ENCODE measurements at regions not wholly inside any gene's neighbourhood (a gene's known extent, or its start where the extent isn't known, plus 50 kb on each side); places are given as distances from the start of the nearest gene placed in this dataset.

GRCh38 chr1:75991497-75992114, 59.4 kb upstream of the ASB17 start:
- Histone ChIP-seq H4K20me1 (ENCODE audit: insufficient read depth, low read length) (no peaks in the 10 kb centered on the region), H3K36me3 (replicated peaks in 1 of 2; ENCODE audit: control insufficient read depth in 1 of 2, insufficient read depth in 2 of 2, low read length in 2 of 2) (no peaks in the 10 kb centered on the region), H3K79me2 (ENCODE audit: insufficient read depth, low read length) (no peaks in the 10 kb centered on the region), H3K9me3 (ENCODE audit: low read length) (no peaks in the 10 kb centered on the region), H3K27ac (ENCODE audit: extremely low read length, insufficient read depth, low read length) (no peak overlapping the region), H3K27me3 (ENCODE audit: control insufficient read depth in 1 of 2, insufficient read depth in 2 of 2, low read length in 2 of 2) (no peaks in the 10 kb centered on the region), H2AFZ (ENCODE audit: low read length) (no peak overlapping the region), H3K4me3 (replicated peaks in 1 of 3; ENCODE audit: insufficient read depth in 1 of 3, low read depth in 2 of 3, low read length in 3 of 3) (no peak overlapping the region), H3K9ac (ENCODE audit: insufficient read depth, low read depth, low read length) (no peak overlapping the region), H3K4me1 (ENCODE audit: insufficient read depth, low read length) (no peaks in the 10 kb centered on the region), H3K4me2 (ENCODE audit: low read depth, low read length) (no peak overlapping the region)
- 14% methylated on average over 8 of the region's 8 CpGs for WGBS (ENCODE audit: low lambda C conversion rate)
- ATAC-seq: peak; percentile 88
- peak; percentile 73 for FAIRE-seq
- in situ Hi-C loops (cut with HindIII; ENCODE audit: extremely low pct_ligation_motif_present, low pct_unique_long_range_greater_than_20kb): no loop called here
- DNase-seq (ENCODE audit: low spot score): peak; percentile 81
- ChIA-PET POLR2A (no interaction called here), CTCF (ENCODE audit: low intra/inter-chr PET ratio, low total read pairs) (no interaction called here)
- no TSS peak for BruUV-seq (replicated peaks)
- intact Hi-C loops (cut with micrococcal nuclease; ENCODE audit: unreplicated experiment): loop anchor here (5.0 kb wide), 2 partner anchors 161 to 1136 kb away; no protein-coding TSS in a partner anchor
- TF ChIP-seq ARID3A (IDR thresholded peaks at IDR 0.05; ENCODE audit: low read depth, low read length) (peak; percentile 90), SALL2 (CRISPR knock-in tag; IDR thresholded peaks at IDR 0.05) (0 out of 2 replicates have a peak, but pooled peaks have one; percentile 30), ZKSCAN8 (CRISPR knock-in tag; IDR thresholded peaks at IDR 0.05; ENCODE audit: borderline replicate concordance) (no peak), ZXDC (CRISPR knock-in tag; IDR thresholded peaks at IDR 0.05) (no peak), RBM22 (optimal IDR thresholded peaks at IDR 0.05; ENCODE audit: low read length) (peak; percentile 86), STAT6 (CRISPR knock-in tag; IDR thresholded peaks at IDR 0.05; ENCODE audit: borderline replicate concordance) (no peak), SAP130 (CRISPR knock-in tag; IDR thresholded peaks at IDR 0.05; ENCODE audit: low read depth) (no peak), FOXA3 (CRISPR knock-in tag; IDR thresholded peaks at IDR 0.05) (0 out of 2 replicates have a peak, but pooled peaks have one; percentile 22), MIXL1 (CRISPR knock-in tag; IDR thresholded peaks at IDR 0.05) (peak; percentile 56; the same call in 1 of the 2 replicates), ZFP41 (CRISPR knock-in tag; IDR thresholded peaks at IDR 0.05; ENCODE audit: borderline replicate concordance) (no peak), TEAD3 (CRISPR knock-in tag; optimal IDR thresholded peaks at IDR 0.05; ENCODE audit: borderline replicate concordance) (peak; percentile 20), ZNF562 (CRISPR knock-in tag; IDR thresholded peaks at IDR 0.05; ENCODE audit: borderline replicate concordance) (no peak), MXI1 (IDR thresholded peaks at IDR 0.05; ENCODE audit: borderline replicate concordance, low read depth, low read length) (0 out of 3 replicates have a peak, but pooled peaks have one; percentile 18), RCOR2 (CRISPR knock-in tag; IDR thresholded peaks at IDR 0.05) (peak; percentile 48; the same call in 1 of the 2 replicates), RFX1 (IDR thresholded peaks at IDR 0.05) (peak; percentile 80), ZNF234 (CRISPR knock-in tag; conservative IDR thresholded peaks at IDR 0.05) (no peak), CREB1 (IDR thresholded peaks at IDR 0.05) (no peak), CREB1 (CRISPR knock-in tag; IDR thresholded peaks at IDR 0.05) (0 out of 2 replicates have a peak, but pooled peaks have one; percentile 39), ZNF784 (CRISPR knock-in tag; IDR thresholded peaks at IDR 0.05; ENCODE audit: borderline replicate concordance) (no peak)

All from HepG2 (cell line).